ENCODE measurements at regions not wholly inside any gene's neighbourhood (a gene's known extent, or its start where the extent isn't known, plus 50 kb on each side); places are given as distances from the start of the nearest gene placed in this dataset.

DNA sequence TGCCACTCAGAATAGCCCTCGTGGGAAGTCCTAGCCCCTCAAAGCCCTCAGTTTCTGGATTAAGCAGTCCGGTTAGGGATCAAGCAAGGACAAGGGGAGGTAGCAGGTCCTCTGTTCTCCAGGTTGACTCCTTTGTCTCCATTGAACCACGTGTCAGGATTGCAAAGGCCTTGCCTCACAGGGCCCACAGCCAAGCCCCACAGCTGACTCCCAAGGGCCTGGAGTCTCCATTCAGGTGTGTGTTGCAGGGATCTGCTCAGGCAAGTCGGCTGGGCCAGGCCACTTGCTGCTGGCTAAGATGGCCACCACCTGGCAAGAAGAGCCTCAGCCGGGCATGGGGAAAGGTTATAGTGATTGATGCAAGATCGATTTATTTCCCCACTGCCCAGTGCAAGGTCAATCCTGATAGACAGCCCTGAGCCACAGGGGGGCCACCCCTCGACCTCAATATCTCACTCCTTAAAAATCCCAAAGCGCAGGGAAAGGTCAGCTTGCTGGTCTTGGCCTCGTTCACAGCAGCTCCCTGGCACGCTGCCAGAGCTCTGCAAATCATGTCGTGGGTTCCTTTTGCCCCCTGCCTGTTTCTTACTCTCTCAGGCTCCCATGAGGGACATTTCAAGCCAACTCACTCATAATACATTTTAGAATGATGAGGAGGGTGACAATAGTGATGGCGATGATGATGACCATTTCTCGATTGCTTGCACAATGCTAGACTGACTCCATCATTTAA, 75.9 kb downstream of the EDN3 start:
- peaks cover 6% of the 10 kb centered on the region for H3K4me1 Mint-ChIP-seq
- no peak overlapping the region for H3K4me3 Mint-ChIP-seq
- no peaks in the 10 kb centered on the region for H3K9me3 Mint-ChIP-seq
- no peak overlapping the region for H3K27ac Mint-ChIP-seq
- peaks cover 10% of the 10 kb centered on the region for H3K27me3 Mint-ChIP-seq
- no peak for DNase-seq
- H3K36me3 Mint-ChIP-seq: no peaks in the 10 kb centered on the region

DNA sequence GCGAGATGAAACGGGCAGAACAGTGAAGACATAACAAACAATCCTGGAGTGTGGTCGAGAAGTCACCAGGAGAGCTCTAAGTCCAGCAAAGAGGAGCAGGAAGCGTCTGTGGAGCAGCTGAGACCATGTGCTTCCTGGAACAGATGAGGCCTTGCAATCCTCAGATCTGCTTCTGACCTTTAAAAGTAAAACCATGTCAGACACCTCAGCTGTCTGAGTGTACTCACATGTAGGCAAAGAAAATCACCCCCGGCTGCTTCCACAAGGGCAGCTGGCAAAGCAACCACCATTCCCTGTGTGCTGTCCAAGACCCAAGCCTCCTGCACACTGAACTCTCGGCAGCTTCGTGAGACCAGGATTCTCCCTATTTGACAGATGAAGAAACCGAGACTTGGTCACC, 76.6 kb downstream of the EDN3 start:
- Mint-ChIP-seq H3K27me3 (peaks cover 10% of the 10 kb centered on the region), H3K9me3 (no peaks in the 10 kb centered on the region)
- no peak for DNase-seq

DNA sequence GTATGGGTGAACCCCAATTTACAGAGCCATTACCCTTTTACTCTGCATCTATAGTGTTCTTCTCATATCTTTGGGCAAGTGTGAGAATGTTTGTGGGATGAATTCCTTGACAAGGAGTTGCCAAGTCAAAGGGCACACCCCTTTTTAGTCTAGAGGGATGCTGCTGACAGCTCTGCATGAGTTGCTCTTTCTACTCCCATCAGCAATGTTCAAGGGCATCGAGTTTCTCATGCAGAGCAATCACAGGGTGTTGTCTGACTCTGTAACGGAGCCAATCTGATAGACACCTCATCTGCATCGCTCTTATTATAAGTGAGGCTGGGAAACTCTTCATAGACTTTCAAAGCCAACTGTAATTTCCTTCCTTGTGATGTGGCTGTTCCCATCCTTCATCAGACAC, 77.4 kb downstream of the EDN3 start:
- Mint-ChIP-seq H3K27me3 (peaks cover 10% of the 10 kb centered on the region), H3K4me3 (no peak overlapping the region), H3K9me3 (no peaks in the 10 kb centered on the region), H3K27ac (no peak overlapping the region), H3K4me1 (peaks cover 6% of the 10 kb centered on the region), H3K36me3 (no peaks in the 10 kb centered on the region)
- DNase-seq: no peak

More for the DNA sequence above, 76.6 kb downstream of the EDN3 start:
- Mint-ChIP-seq H3K4me3 (no peak overlapping the region), H3K27ac (no peak overlapping the region), H3K36me3 (no peaks in the 10 kb centered on the region), H3K4me1 (peaks cover 6% of the 10 kb centered on the region)

GRCh38 chr20:59378396-59378795, 78.0 kb downstream of the EDN3 start:
- H3K36me3 Mint-ChIP-seq: no peaks in the 10 kb centered on the region
- DNase-seq: no peak
- H3K27ac Mint-ChIP-seq: no peak overlapping the region
- peaks cover 6% of the 10 kb centered on the region for H3K27me3 Mint-ChIP-seq
- no peak overlapping the region for H3K4me3 Mint-ChIP-seq
- H3K9me3 Mint-ChIP-seq: no peaks in the 10 kb centered on the region
- H3K4me1 Mint-ChIP-seq: peaks cover 6% of the 10 kb centered on the region

DNA sequence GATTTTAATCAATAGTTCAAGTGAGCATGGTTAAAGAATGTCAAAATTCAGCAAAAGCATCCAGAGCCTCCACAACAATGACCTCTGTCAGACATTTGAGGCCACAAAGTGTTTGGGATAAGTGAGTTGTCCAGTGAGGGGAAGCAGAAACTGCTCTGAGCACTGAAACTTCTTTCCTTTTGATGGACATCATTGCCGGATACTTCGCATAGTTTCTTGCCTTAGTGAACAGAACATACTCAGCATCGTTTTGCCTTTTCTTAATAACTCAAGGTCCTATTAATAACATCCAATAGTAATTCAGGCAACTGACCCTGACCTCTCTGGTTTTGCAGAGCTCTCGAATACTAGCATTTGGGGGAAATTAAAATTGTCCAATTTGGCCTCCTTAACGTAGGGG, 78.6 kb downstream of the EDN3 start:
- H3K27ac Mint-ChIP-seq: no peak overlapping the region
- no peak overlapping the region for H3K4me3 Mint-ChIP-seq
- H3K9me3 Mint-ChIP-seq: no peaks in the 10 kb centered on the region
- H3K27me3 Mint-ChIP-seq: peaks cover under 1% of the 10 kb centered on the region
- H3K4me1 Mint-ChIP-seq: peaks cover 6% of the 10 kb centered on the region
- no peaks in the 10 kb centered on the region for H3K36me3 Mint-ChIP-seq
- no peak for DNase-seq

GRCh38 chr20:59381689-59382088, 81.3 kb downstream of the EDN3 start:
- DNase-seq: no peak
- no peaks in the 10 kb centered on the region for H3K36me3 Mint-ChIP-seq
- no peaks in the 10 kb centered on the region for H3K9me3 Mint-ChIP-seq
- no peak overlapping the region for H3K4me3 Mint-ChIP-seq
- H3K27ac Mint-ChIP-seq: no peak overlapping the region
- peaks cover 11% of the 10 kb centered on the region for H3K4me1 Mint-ChIP-seq
- no peaks in the 10 kb centered on the region for H3K27me3 Mint-ChIP-seq

GRCh38 chr20:59382157-59382725, 81.8 kb downstream of the EDN3 start:
- H3K27me3 Mint-ChIP-seq: no peaks in the 10 kb centered on the region
- H3K4me3 Mint-ChIP-seq: no peak overlapping the region
- no peak for DNase-seq
- H3K27ac Mint-ChIP-seq: no peak overlapping the region
- no peaks in the 10 kb centered on the region for H3K9me3 Mint-ChIP-seq
- H3K36me3 Mint-ChIP-seq: no peaks in the 10 kb centered on the region
- H3K4me1 Mint-ChIP-seq: peaks cover 7% of the 10 kb centered on the region

GRCh38 chr20:59382907-59383306, 82.5 kb downstream of the EDN3 start:
- Mint-ChIP-seq H3K4me3 (no peak overlapping the region), H3K9me3 (no peaks in the 10 kb centered on the region), H3K27me3 (no peaks in the 10 kb centered on the region), H3K4me1 (peaks cover 7% of the 10 kb centered on the region), H3K27ac (no peak overlapping the region), H3K36me3 (no peaks in the 10 kb centered on the region)
- no peak for DNase-seq

DNA sequence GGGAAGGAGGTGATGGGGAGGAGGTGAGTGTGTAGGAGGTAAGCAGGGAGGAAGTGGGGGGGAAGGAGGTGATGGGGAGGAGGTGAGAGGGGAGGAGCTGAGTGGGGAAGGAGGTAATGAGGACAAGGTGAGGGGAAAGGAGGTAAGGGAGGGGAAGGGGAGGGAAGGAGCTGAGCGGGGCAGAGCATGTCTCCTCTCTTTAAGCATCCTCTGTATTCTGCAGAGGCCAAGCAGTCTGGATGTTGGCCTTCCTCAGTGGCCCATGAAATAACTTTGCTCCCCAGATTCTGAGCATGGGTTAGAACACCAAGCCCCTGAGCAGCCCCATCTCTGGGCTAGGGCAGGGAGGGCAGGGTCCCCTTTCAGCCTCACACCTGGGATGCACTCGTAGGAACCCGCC, 84.6 kb downstream of the EDN3 start:
- peaks cover 7% of the 10 kb centered on the region for H3K4me1 Mint-ChIP-seq
- no peak for DNase-seq
- no peak overlapping the region for H3K27ac Mint-ChIP-seq
- H3K36me3 Mint-ChIP-seq: no peaks in the 10 kb centered on the region
- no peaks in the 10 kb centered on the region for H3K9me3 Mint-ChIP-seq
- no peaks in the 10 kb centered on the region for H3K27me3 Mint-ChIP-seq
- no peak overlapping the region for H3K4me3 Mint-ChIP-seq

DNA sequence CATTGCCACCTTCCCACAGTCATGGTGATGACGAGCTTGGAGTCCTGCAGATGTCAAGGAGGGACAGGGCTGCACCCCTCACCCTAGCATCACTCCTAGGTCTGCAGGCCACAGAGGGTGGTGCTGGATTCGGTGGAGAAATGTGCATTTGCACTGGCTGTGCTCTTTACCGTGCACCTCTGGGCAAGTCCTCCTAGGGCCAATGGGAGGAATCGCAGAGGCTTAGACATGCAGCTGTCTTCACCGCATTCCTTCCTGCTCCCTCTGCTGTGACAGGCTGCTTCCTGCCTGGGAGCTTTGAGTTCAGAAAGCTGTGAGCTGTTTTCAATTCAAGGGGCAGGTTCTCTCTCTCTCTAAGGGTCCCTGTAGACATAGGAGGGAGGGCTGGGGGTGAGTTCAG, 85.1 kb downstream of the EDN3 start:
- DNase-seq: no peak
- Mint-ChIP-seq H3K27ac (no peak overlapping the region), H3K4me3 (no peak overlapping the region), H3K4me1 (peaks cover 7% of the 10 kb centered on the region), H3K9me3 (no peaks in the 10 kb centered on the region), H3K27me3 (no peaks in the 10 kb centered on the region), H3K36me3 (no peaks in the 10 kb centered on the region)

DNA sequence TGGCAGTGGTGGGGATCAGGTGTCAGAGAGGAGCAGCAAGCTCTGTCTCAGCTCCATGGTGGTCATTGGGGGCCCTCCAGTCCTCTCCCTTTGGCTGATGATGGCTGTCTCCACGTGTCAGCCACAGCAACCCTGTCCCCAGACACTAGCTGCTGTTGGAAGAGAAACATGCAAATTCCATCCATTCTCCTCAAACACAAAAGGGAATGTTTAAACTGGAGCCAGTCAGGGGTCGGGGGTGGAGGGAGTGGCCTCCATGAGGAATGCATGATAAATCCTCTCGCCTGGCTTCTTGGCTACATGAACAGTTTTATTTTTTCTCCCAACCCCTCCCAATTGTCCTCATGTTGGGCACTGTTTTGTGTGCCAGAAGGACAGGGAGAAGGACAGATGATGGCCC, 86.4 kb downstream of the EDN3 start:
- Mint-ChIP-seq H3K4me1 (peaks cover 7% of the 10 kb centered on the region), H3K36me3 (no peaks in the 10 kb centered on the region), H3K4me3 (no peak overlapping the region), H3K27ac (no peak overlapping the region), H3K27me3 (no peaks in the 10 kb centered on the region), H3K9me3 (no peaks in the 10 kb centered on the region)
- DNase-seq: no peak

- no peak overlapping the region for H3K4me3 Mint-ChIP-seq
- H3K27me3 Mint-ChIP-seq: no peaks in the 10 kb centered on the region
- no peak for DNase-seq
- H3K9me3 Mint-ChIP-seq: no peaks in the 10 kb centered on the region
- H3K36me3 Mint-ChIP-seq: no peaks in the 10 kb centered on the region
- H3K4me1 Mint-ChIP-seq: peaks cover 7% of the 10 kb centered on the region
- H3K27ac Mint-ChIP-seq: no peak overlapping the region
Observed at GRCh38 chr20:59387891-59388290, 87.5 kb downstream of the EDN3 start.

DNA sequence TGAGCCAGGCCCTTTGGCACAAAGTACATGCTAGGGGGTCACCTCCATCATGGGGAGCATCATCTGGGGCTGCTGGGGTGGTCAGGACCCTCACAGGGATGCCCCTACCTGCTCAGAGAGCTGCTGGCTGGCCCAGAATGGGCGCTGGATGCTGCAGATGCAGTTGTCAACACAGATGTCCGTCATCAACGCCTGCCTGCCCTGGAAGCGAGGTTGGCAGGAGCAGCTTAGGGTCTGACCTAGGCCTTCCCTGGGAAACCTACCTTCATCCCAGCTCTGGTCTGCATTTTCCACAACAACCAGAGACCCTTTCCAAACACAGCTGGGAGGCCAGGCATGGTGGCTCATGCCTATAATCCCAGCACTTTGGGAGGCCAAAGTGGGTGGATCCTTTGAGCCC, 88.0 kb downstream of the EDN3 start:
- Mint-ChIP-seq H3K4me3 (no peak overlapping the region), H3K9me3 (no peaks in the 10 kb centered on the region), H3K4me1 (peaks cover 7% of the 10 kb centered on the region), H3K27ac (no peak overlapping the region), H3K36me3 (no peaks in the 10 kb centered on the region), H3K27me3 (no peaks in the 10 kb centered on the region)
- DNase-seq: no peak

- no peak overlapping the region for H3K27ac Mint-ChIP-seq
- DNase-seq: no peak
- no peaks in the 10 kb centered on the region for H3K27me3 Mint-ChIP-seq
- no peaks in the 10 kb centered on the region for H3K36me3 Mint-ChIP-seq
- peaks cover 3% of the 10 kb centered on the region for H3K4me1 Mint-ChIP-seq
- no peak overlapping the region for H3K4me3 Mint-ChIP-seq
- H3K9me3 Mint-ChIP-seq: no peaks in the 10 kb centered on the region
Observed at GRCh38 chr20:59390437-59390836, 90.0 kb downstream of the EDN3 start.

DNA sequence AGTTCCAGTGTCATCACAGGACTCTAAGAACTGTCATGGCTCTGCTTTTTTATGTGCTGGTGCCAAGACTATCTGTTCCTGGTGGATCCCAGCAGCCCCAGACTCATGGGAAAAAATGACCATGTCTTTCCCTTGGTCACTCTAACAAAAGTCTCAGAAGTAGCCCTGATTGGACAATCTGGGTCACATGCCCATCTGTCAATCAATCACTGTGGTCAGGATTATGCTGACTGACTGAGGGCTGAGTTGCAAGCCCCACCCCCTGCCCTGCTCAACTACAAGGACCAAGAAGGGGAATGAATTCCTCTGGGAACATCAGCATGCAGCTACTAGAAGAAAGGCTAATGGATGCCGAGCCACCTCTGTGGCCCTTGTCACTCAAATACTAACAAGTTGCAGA, 91.6 kb downstream of the EDN3 start:
- no peaks in the 10 kb centered on the region for H3K27me3 Mint-ChIP-seq
- no peaks in the 10 kb centered on the region for H3K4me1 Mint-ChIP-seq
- no peak for DNase-seq
- no peaks in the 10 kb centered on the region for H3K9me3 Mint-ChIP-seq
- H3K27ac Mint-ChIP-seq: no peak overlapping the region
- H3K36me3 Mint-ChIP-seq: no peaks in the 10 kb centered on the region
- no peak overlapping the region for H3K4me3 Mint-ChIP-seq

GRCh38 chr20:59392736-59393135, 92.3 kb downstream of the EDN3 start:
- Mint-ChIP-seq H3K9me3 (no peaks in the 10 kb centered on the region), H3K4me1 (no peaks in the 10 kb centered on the region), H3K4me3 (no peak overlapping the region), H3K27me3 (no peaks in the 10 kb centered on the region), H3K27ac (no peak overlapping the region), H3K36me3 (no peaks in the 10 kb centered on the region)
- DNase-seq: no peak
